H9 (cell line): ENCODE measurements at regions not wholly inside any gene's neighbourhood (a gene's known extent, or its start where the extent isn't known, plus 50 kb on each side); places are given as distances from the start of the nearest gene placed in this dataset.

ENCODE experiments used
- DNase-seq: peaks from one replicate; pipeline ENCODE4 v3.0.0-alpha.2; 2017
- H2AFZ ChIP-seq: one replicate; pipeline ENCODE4 v1.6.1; 2013; ENCODE audit warnings: mild to moderate bottlenecking, low read length, control low read depth, moderate library complexity
- H2AK5ac ChIP-seq: 2 replicates; pipeline ENCODE4 v1.6.1; 2013; ENCODE audit warnings: low read length, control low read depth, mixed read lengths; ENCODE audit not compliant: insufficient read length
- H2BK120ac ChIP-seq: one replicate; pipeline ENCODE4 v1.6.1; 2013; ENCODE audit warnings: low read depth, mild to moderate bottlenecking, low read length, control low read depth, inconsistent platforms; ENCODE audit not compliant: poor library complexity, severe bottlenecking
- H2BK12ac ChIP-seq: 2 replicates; pipeline ENCODE4 v1.6.1; 2013; ENCODE audit warnings: low read length, control low read depth, mixed read lengths, low read depth; ENCODE audit not compliant: insufficient read length
- H2BK15ac ChIP-seq: 2 replicates; pipeline ENCODE4 v1.6.1; 2013; ENCODE audit warnings: low read depth, low read length, control low read depth
- H2BK20ac ChIP-seq: one replicate; pipeline ENCODE4 v1.6.1; 2013; ENCODE audit warnings: low read depth, mild to moderate bottlenecking, low read length, control low read depth, inconsistent platforms; ENCODE audit not compliant: poor library complexity, severe bottlenecking
- H2BK5ac ChIP-seq: 2 replicates; pipeline ENCODE4 v1.6.1; 2013; ENCODE audit warnings: low read length, control low read depth, mixed read lengths; ENCODE audit not compliant: insufficient read length
- H3K14ac ChIP-seq: 2 replicates; pipeline ENCODE4 v1.6.1; 2013; ENCODE audit warnings: low read length, control low read depth; ENCODE audit not compliant: insufficient read depth
- H3K18ac ChIP-seq: 2 replicates; pipeline ENCODE4 v1.6.1; 2013; ENCODE audit warnings: low read depth, mild to moderate bottlenecking, mixed read lengths, low read length, control low read depth; ENCODE audit not compliant: insufficient read length
- H3K23ac ChIP-seq: 2 replicates; pipeline ENCODE4 v1.6.1; 2013; ENCODE audit warnings: low read length, control low read depth, mixed read lengths, low read depth; ENCODE audit not compliant: insufficient read length
- H3K23me2 ChIP-seq: 2 replicates; pipeline ENCODE4 v1.6.1; 2013; ENCODE audit warnings: low read depth, mild to moderate bottlenecking, mixed read lengths, low read length, control low read depth; ENCODE audit not compliant: insufficient read length, poor library complexity, severe bottlenecking
- H3K27ac ChIP-seq: 2 replicates; pipeline ENCODE4 v1.5.1; 2013; ENCODE audit warnings: low read length, control low read depth, mixed read lengths, low read depth; ENCODE audit not compliant: insufficient read length
- H3K27me3 ChIP-seq: 2 replicates; pipeline ENCODE4 v1.6.1; 2013; ENCODE audit warnings: low read length, control low read depth, inconsistent platforms; ENCODE audit not compliant: insufficient read depth
- H3K4ac ChIP-seq: 2 replicates; pipeline ENCODE4 v1.6.1; 2013; ENCODE audit warnings: low read depth, mild to moderate bottlenecking, control low read depth, inconsistent platforms, low read length, moderate library complexity
- H3K4me1 ChIP-seq: 2 replicates; pipeline ENCODE4 v1.6.1; 2013; ENCODE audit warnings: low read length, control low read depth, inconsistent platforms; ENCODE audit not compliant: insufficient read depth
- H3K4me2 ChIP-seq: 2 replicates; pipeline ENCODE4 v1.6.1; 2013; ENCODE audit warnings: low read length, control low read depth, mixed read lengths; ENCODE audit not compliant: insufficient read length, insufficient read depth
- H3K56ac ChIP-seq: 2 replicates; pipeline ENCODE4 v1.6.1; 2013; ENCODE audit warnings: low read depth, mild to moderate bottlenecking, mixed read lengths, low read length, control low read depth; ENCODE audit not compliant: insufficient read length
- H3K79me1 ChIP-seq: 2 replicates; pipeline ENCODE4 v1.6.1; 2013; ENCODE audit warnings: low read depth, mild to moderate bottlenecking, moderate library complexity, low read length, control low read depth, inconsistent platforms; ENCODE audit not compliant: insufficient read depth, poor library complexity, severe bottlenecking
- H3K79me2 ChIP-seq: 2 replicates; pipeline ENCODE4 v1.6.1; 2013; ENCODE audit warnings: low read length, control low read depth, inconsistent platforms; ENCODE audit not compliant: insufficient read depth
- H3K9ac ChIP-seq: 2 replicates; pipeline ENCODE4 v1.6.1; 2013; ENCODE audit warnings: low read length, control low read depth, mixed read lengths; ENCODE audit not compliant: insufficient read length; ENCODE audit errors: extremely low read depth
- H3K9me3 ChIP-seq: one replicate; pipeline ENCODE4 v1.6.1; 2013; ENCODE audit warnings: low read depth, low read length, inconsistent platforms; ENCODE audit not compliant: control insufficient read depth
- H3T11ph ChIP-seq: one replicate; pipeline ENCODE4 v1.6.1; 2013; ENCODE audit warnings: mild to moderate bottlenecking, low read length, control low read depth, inconsistent platforms
- H4K20me1 ChIP-seq: one replicate; pipeline ENCODE4 v1.6.1; 2013; ENCODE audit not compliant: control insufficient read depth, insufficient read length, insufficient read depth
- H4K5ac ChIP-seq: 2 replicates; pipeline ENCODE4 v1.6.1; 2013; ENCODE audit warnings: low read depth, mild to moderate bottlenecking, mixed read lengths, low read length, control low read depth; ENCODE audit not compliant: insufficient read length
- H4K8ac ChIP-seq: replicated peaks from 2 replicates; pipeline ENCODE4 v1.6.1; 2013; ENCODE audit warnings: low read length, control low read depth, mixed read lengths, low read depth; ENCODE audit not compliant: insufficient read length
- H4K91ac ChIP-seq: 2 replicates; pipeline ENCODE4 v1.6.1; 2013; ENCODE audit warnings: low read depth, mild to moderate bottlenecking, moderate library complexity, mixed read lengths, low read length, control low read depth; ENCODE audit not compliant: insufficient read length
- H3K27ac Mint-ChIP-seq, 3 experiments: 2 replicates in 2 of 3; 3 replicates in 1 of 3; pipeline ENCODE4 v1.8.0; 2020 to 2021; ENCODE audit warnings: mixed read lengths in 3 of 3, mild to moderate bottlenecking in 1 of 3, moderate library complexity in 1 of 3
- H3K27me3 Mint-ChIP-seq: 2 replicates; pipeline ENCODE4 v1.8.0; 2021; ENCODE audit warnings: low read depth, mild to moderate bottlenecking, moderate library complexity, mixed read lengths
- H3K36me3 Mint-ChIP-seq, 3 experiments: 2 replicates in 2 of 3; 3 replicates in 1 of 3; pipeline ENCODE4 v1.8.0; 2020 to 2021; ENCODE audit warnings: low read depth in 3 of 3, mixed read lengths in 3 of 3; ENCODE audit not compliant: insufficient read depth in 1 of 3
- H3K4me1 Mint-ChIP-seq, 2 experiments: 2 replicates each; pipeline ENCODE4 v1.8.0; 2020; ENCODE audit warnings: mixed read lengths in 2 of 2
- H3K4me3 Mint-ChIP-seq, 2 experiments: 2 replicates in 1 of 2; 3 replicates in 1 of 2; pipeline ENCODE4 v1.8.0; 2020 to 2021; ENCODE audit warnings: mild to moderate bottlenecking in 2 of 2, mixed read lengths in 2 of 2, moderate library complexity in 1 of 2
- H3K9me3 Mint-ChIP-seq, 2 experiments: 2 replicates in 1 of 2; 3 replicates in 1 of 2; pipeline ENCODE4 v1.8.0; 2020; ENCODE audit warnings: mild to moderate bottlenecking in 2 of 2, mixed read lengths in 2 of 2, moderate library complexity in 1 of 2
- WGBS: extraction: QIAGEN DNeasy Blood & Tissue Kit; methylation state at CpG from one replicate; pipeline ENCODE4 v1.1.7; 2013; ENCODE audit warnings: missing lambda C conversion rate, low lambda C conversion rate, mixed read lengths; ENCODE audit not compliant: insufficient read length; ENCODE audit errors: extremely low coverage; 5-methylcytosine and 5-hydroxymethylcytosine counted together
- TF ChIP-seq, protein P1 (sequence below): fragments of 200-600 bp; sonication (generic); conservative IDR thresholded peaks from 3 replicates; pipeline ENCODE4 v1.8.0; 2021; ENCODE audit warnings: antibody characterized with exemption, mild to moderate bottlenecking

- WGBS: no CpG with 5 or more reads among the region's 1 CpG
- no peaks in the 10 kb centered on the region for H3K27me3 Mint-ChIP-seq
- no peaks in the 10 kb centered on the region for H3K4me1 ChIP-seq
Observed at GRCh38 chr14:87811246-87811645, 181.7 kb downstream of the GALC start.

More at GRCh38 chr14:87811246-87811645, 181.7 kb downstream of the GALC start:
- Histone ChIP-seq H3K79me2 (no peaks in the 10 kb centered on the region), H2BK20ac (no peak overlapping the region), H4K8ac (no peak overlapping the region), H2AK5ac (no peak overlapping the region), H3K4ac (no peak overlapping the region), H3K18ac (no peak overlapping the region), H4K20me1 (no peaks in the 10 kb centered on the region), H3K27ac (no peak overlapping the region), H2BK5ac (no peak overlapping the region), H4K91ac (no peak overlapping the region), H2BK12ac (no peak overlapping the region), H3K9me3 (no peaks in the 10 kb centered on the region), H3K23me2 (no peaks in the 10 kb centered on the region), H3K14ac (no peak overlapping the region), H3K23ac (no peak overlapping the region), H4K5ac (no peak overlapping the region), H3K9ac (no peak overlapping the region), H2AFZ (no peak overlapping the region), H3K27me3 (no peaks in the 10 kb centered on the region), H2BK15ac (no peak overlapping the region), H3K4me2 (no peak overlapping the region), H3K56ac (no peak overlapping the region), H2BK120ac (no peak overlapping the region), H3K79me1 (no peaks in the 10 kb centered on the region), H3T11ph (no peak overlapping the region)
- H3K4me1 Mint-ChIP-seq: peaks cover 2 to 3% of the 10 kb centered on the region in 2 experiments; a peak in 2 of 4 replicates
- no peak overlapping the region for H3K27ac Mint-ChIP-seq
- TF ChIP-seq, protein P1, sequence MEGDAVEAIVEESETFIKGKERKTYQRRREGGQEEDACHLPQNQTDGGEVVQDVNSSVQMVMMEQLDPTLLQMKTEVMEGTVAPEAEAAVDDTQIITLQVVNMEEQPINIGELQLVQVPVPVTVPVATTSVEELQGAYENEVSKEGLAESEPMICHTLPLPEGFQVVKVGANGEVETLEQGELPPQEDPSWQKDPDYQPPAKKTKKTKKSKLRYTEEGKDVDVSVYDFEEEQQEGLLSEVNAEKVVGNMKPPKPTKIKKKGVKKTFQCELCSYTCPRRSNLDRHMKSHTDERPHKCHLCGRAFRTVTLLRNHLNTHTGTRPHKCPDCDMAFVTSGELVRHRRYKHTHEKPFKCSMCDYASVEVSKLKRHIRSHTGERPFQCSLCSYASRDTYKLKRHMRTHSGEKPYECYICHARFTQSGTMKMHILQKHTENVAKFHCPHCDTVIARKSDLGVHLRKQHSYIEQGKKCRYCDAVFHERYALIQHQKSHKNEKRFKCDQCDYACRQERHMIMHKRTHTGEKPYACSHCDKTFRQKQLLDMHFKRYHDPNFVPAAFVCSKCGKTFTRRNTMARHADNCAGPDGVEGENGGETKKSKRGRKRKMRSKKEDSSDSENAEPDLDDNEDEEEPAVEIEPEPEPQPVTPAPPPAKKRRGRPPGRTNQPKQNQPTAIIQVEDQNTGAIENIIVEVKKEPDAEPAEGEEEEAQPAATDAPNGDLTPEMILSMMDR: no peak
- no peak overlapping the region for H3K4me3 Mint-ChIP-seq
- no peaks in the 10 kb centered on the region; a peak in 1 of 5 replicates for H3K9me3 Mint-ChIP-seq
- DNase-seq: no peak
- peaks cover 0 to 2% (median 0%) of the 10 kb centered on the region in 3 experiments; a peak in 1 of 7 replicates for H3K36me3 Mint-ChIP-seq
